ENCODE measurements at regions not wholly inside any gene's neighbourhood (a gene's known extent, or its start where the extent isn't known, plus 50 kb on each side); places are given as distances from the start of the nearest gene placed in this dataset.

DNA sequence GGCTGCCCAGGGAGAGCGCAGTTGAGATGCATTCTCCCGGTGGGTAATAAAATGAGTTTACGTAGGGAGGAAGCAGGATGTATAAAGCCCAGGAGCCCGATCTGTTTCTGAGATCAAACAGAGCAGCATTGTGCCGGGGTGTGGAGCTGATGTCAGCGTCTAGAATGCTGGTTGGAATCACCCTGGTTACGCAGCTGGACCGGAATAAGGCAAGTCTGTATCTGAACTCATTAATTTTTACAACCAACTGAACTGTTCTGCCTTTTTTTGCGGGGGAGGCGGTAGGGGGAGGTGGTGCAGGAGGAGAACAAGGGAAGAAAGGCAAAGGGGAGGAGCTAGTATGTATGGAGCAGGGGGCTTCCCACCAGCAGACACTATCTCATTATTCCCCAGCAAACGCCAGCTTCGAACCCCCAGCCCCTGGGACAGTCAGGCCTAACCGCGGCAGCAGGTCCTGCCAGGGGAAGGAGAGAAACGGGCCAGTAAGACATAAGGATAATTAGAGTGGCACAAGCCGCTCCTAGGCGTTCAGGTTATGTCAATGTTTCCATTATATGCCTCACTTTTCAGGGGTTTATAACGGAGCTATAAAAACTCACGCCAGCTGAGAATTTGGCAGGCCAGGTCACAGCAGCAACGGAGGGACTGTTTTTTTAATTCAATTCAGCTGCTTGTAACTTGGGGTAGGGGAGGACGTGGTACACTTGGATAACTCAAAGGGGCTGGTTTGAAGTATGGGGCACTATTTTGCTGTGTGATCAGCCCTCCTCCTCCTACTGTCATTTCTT is 175.3 kb upstream of the HES1 start:
- DNase-seq (ENCODE audit: low read depth): peak; percentile 64

DNA sequence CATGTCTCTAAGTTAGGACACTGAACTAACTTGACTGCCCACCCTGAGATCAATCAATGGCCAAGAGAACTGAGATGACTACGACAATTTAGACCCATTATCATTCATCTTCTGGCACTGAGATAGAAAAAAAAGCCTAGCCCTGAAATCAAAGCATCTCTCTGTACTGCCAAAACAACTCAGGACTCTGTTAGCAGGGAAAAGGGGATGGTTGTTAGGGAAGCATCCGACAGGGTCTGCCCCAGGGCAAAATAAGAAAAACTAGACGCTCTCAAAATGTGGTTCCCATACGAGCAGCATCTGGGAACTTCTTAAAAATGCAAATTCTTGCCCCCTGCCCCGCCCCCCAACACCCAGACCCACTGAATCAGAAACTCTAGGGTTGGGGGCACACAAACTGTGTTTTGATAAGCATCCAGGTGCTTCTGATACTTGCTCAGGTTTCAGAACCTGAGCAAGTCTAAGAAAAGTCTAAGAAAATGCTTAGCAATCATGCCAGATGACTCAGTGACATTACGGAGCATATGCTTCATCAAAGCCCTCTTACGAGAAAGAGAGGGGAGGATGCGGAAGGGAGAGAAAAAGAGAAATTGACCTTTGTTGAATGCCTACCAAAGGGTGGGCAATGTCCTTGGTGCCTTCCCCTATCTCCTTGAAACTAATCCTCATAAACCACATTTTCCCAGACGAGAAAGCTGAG is 172.8 kb upstream of the HES1 start:
- DNase-seq (ENCODE audit: low read depth): peak; percentile 74

DNA sequence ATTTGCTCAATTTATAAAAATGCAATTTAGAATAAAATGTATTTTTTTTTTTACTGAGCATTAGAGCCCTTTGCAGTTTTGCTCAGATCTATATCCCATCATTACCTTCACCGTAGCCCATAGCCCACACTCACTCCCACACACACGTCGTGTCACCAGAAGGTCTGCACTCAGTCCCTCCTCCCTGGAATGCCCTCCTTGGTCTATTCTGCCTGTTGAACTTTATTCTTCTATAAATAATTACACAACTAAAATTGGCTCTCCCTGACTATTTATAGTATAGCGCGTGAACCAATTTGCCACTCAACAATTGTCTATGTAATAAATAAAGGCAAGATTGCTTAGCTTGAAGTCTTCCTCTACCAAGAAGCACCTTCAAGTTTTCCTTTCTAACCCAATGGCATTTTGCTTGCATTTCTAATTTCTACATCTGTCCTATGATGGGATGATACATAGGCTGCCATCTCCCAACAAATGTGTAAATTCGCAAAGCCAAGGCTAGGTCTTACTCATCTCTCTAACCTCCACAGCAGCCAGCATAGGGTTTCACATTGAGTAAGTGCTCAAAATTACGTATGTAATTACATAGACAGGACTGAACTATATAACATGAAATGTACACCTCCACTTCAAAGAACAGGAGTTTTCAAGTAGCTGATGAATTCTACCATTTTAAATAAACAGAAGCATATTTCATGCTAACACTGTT is 172.0 kb upstream of the HES1 start:
- DNase-seq (ENCODE audit: low read depth): no peak

DNA sequence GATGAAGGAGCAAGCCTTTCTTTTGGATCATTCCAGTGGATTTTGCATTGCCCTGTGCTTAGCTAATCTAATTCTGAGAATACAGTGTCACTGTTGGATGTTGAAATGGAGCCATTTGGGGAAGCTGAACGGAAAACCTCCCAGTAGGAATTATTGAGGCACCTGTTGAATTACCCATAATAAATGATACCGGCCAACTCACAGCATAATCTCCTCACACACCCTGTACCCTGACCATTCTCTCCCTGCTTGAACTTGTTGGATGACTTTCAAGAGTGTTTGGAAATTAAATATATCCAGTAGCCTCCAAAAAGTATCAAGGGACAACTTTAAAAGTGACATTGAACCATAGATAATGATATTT is 171.4 kb upstream of the HES1 start:
- DNase-seq (ENCODE audit: low read depth): no peak

DNA sequence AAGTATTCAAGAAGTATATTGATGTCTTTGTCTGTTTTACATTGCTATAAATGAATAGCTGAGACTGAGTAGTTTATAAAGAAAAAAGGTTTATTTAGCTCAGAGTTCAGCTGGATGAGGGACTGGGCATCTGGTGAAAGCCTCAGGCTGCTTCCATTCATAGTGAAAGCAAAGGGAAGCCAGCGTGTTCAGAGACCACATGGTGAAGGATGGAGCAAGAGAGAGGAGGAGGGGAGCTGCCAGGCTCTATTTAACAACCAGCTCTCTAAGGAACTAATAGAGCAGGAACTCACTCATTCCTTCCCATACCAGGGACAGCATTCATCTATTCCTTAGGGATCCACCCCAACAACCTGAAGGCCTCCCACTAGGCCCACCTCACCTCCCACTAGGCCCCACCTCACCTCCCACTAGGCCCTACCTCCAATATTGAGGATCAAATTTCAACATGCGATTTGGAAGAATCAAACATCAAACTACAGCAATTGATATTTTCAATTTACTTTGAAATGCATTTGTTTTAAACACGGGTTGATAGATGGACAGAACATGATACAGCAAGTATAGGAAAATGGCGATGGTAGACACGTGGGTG is 167.5 kb upstream of the HES1 start:
- DNase-seq (ENCODE audit: low read depth): no peak

DNA sequence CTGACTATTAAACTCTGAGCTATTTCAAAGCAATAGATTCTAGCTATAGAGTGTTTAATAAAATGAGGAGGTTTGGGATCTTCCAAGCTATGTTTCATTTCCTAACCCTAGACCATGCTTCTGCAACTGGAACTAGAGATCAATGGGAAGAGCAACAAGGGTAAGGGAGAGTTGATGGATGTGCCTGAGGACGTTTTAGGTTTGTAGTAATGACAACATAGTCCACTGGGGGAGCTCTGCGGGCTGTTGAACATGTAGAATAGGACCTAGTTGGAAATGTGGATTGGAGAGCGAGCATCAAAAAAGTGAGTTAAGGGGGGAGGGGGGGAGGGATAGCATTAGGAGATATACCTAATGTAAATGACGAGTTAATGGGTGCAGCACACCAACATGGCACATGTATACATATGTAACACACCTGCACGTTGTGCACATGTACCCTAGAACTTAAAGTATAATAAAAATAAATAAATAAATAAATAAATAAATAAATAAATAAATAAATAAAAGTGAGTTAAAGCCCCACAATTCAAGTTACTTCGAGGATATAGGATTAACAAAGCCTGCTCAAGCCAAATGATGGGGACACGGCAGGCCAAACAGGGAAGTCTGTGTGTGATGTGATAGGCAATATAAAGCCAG is 165.7 kb upstream of the HES1 start:
- DNase-seq (ENCODE audit: low read depth): peak; percentile 68

DNA sequence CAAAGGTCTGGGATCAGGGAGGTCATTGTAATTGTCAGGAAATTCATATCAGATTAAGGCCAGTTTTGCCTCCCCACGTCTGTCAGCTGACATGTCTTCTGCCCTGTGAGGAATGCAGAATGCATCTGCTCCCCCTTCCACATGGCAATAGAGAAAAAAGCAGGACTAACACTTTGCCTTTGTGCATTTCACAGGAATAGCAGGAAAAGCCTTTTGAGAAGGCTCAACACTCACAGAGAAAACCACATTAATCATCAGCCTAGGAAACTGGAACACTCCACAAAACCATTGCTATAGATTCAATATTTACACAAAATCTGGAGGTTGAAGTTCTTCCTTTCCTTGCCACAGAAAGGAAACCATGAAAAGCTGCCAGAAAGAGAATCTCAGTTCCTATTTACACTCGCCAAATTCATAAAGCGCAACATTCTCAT is 165.2 kb upstream of the HES1 start:
- DNase-seq (ENCODE audit: low read depth): peak; percentile 61

DNA sequence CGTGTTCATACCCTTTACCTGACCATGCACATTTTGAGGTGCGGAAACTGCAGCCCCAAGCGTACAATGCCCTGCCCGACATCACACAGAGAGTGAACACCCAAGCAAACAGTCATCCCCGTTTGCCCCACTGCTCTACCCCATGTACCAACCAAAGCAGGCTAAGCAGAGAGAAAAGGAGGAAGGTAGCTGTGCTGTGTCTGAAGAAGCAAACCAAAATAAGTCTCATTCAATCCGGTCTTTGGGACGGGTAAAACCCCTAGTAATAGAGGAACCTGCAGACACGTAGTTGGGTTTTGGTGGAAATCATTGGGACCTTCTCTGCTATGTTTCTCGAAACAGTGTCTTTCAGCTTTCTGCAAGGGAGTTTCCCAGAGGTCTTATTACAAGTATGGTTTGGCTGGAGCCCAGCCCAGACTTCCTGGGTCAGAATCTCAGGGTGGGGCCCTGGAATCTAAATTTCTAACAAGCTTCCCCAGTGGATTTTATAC is 164.6 kb upstream of the HES1 start:
- peak; percentile 82 for DNase-seq (ENCODE audit: low read depth)

DNA sequence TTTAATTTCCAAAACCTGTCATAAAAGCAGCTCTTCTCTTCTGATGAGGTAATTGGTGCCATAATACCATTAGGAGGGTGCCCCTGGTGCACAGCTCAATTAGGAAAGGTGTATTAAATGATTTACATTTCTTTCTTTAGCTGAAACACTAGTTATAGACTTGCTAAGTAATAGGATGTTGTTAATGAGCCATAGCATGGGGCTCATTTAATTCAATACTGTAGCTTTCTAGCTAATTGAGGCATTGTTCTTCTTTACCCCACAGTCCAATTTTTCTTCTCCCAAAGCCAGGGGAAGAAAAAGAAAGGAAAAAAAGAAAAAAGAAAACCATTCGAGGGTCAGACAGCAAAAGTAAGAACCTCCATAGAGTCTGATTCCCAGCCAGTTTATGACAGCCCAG is 164.0 kb upstream of the HES1 start:
- DNase-seq (ENCODE audit: low read depth): no peak

DNA sequence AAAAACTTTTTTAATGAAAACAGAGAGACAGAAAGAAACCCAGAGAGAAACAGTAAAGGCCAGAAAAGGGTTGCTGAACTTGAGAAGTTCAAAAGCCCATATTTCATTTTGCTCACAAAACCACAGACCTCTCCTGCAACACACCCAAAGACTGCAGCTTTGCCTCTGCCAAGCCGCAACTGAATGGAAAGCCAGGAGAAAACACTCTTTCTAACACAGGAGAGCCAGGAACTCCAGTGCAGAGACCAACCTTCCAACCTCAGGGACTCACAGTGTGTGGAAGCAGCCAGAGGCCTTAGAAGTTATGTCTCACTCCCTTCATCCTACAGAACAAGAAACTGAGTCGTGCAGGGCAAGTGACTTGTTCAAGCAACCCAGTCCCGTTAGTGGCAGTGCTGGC is 163.1 kb upstream of the HES1 start:
- no peak for DNase-seq (ENCODE audit: low read depth)

DNA sequence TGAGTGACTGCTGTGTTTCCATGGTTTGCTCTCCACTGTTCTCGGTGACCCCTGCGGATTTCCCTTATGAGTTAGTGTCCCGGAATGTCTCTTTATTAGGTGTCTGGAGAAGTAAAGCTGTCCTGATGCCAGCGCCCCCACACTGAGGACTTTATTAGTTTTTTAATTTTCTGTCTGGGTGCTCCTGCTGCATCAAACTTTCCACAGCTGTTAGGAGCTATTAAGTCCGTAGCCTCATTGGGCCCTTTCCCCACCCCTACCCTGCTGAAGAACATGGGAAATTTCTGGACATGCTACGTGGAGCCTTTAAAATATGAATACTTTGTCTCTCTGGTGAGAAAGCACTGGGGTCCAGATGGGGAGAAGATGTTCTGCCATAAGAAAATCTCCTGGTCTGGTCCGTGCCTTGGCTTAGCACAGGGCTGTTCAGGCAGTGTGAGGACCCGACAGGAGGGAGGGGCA is 161.7 kb upstream of the HES1 start:
- peak; percentile 60 for DNase-seq (ENCODE audit: low read depth)

DNA sequence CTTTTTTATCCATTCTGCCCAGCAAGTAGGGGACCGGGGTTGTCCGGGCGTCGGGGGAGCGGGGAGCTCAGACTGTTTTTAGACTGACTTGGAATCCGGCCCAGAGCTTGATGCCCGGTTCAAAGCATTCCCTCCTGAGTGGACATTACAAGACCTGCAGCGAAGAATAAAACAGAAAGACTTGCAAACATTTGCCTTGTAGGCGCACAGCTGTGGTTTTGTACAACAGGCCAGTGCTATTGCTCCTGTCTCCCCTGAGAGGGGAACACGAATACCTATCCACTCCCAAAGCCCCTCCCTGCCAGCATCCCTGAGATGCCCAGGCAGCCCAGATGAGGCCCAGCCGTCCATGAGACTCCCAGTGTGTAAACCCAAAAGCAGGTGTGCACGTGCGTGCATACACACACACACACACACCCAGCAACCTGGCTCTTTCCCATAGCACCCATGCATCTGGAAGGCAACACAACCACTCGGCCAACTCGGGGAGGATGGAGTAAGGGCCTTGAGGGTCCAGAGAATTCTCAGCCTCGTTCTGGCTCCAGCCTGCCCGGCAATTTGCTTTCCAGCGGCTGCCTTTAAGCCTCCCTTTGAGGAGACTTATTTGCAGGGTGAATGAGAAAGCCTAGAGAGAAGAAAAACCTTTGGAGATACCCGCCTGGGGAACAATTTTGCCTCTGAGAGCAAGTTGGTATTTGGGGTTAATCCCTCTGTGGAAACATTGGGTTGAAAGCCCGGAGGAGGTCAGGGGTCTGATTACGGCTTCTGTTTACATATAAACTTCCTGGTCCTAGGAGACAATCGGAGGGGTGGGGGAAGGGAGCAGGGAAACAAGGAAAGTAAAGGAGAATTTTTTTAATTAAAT is 161.0 kb upstream of the HES1 start:
- DNase-seq (ENCODE audit: low read depth): no peak

DNA sequence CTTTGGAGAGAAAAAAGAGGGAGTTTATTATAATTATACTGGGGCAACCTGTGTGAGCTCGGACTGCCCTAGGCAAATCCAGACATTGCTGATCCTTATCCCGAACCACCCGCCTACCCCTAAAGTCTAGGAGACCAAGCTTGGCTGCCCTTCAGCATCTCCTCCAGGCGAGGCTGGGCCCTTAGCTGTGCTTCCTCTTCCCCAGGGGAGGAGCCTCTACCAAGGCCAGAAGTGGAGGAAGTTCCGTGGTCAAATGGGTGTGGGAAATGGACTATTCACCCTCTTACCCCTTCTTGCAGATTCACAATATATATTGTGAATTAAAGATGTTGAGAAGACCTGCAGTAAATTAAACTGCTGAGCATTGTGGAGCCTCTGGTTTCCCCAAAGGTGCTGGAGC is 158.3 kb upstream of the HES1 start:
- no peak for DNase-seq (ENCODE audit: low read depth)

DNA sequence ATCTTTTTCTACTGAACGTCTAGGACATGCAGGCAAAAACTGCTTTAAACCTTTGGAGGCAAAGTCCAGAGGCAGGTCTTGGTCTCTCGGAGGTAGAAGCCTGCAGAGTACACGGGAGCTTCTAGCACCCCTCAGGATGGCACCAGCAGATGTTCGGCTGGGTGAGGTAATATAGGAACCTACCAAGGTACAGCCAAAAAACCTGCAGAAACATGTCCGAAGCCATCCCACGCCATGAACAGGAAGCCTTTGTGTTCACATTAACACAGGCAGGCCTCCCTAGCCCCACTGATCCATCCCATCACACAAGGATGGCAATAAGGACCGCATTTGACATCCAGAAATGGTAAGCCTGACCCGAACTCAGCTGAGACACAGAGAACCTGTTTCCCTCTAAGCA is 157.9 kb upstream of the HES1 start:
- DNase-seq (ENCODE audit: low read depth): no peak

DNA sequence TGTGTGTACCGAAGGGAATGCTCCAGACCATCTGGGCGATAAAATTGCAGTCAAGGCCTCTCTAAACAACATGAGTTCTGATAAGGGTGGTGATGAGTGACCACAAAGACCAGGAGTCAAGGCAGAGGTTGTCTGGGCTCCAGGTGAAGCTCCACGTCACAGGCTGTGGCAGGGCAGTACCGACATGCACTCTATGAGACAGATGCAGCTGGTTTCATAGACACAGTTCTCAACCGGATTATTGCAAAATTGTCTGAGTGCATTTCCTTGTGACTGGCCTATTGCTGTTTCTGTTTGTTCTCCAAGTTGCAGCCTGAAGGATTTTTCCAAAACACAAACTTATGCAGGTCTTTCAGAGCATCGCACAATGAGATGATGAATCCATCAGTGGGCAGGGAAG is 157.5 kb upstream of the HES1 start:
- DNase-seq (ENCODE audit: low read depth): no peak

DNA sequence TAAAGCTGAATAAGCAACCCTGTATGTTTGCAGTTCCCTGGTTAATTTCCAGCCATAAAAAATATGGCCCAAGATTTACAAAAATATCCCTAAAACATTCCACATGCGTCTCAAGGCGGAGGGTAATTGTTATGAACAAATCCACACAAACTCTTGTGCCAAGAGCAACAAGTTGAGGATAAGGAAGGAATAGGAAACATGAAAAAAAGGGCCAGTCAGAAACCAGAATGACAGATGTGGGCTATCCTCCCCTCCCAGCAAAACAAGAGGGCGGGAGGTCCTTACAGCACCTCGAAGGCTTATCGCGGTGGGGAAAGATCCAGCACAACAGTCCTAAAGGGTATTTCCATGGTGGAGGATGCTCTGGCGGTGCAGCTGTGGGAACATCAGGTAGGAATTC is 155.6 kb upstream of the HES1 start:
- DNase-seq (ENCODE audit: low read depth): no peak

DNA sequence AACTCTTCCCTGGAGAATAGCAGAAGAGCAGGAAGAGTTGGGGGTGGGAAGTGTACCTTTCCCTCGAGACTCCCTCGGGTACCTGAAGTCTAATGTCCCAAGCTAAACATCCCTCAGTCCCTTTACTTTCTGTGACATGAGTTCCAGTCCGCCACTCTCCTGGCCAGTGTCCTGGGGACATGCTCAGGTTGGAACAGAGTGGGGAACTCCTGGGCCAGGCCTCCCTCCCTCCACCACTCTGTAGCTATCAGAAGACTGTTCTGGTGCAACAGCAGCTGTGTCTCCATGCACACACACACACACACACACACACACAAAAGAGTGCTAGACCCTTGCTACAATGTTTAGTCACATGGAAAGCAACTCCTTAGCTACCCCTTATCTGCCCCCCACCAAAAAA is 155.0 kb upstream of the HES1 start:
- no peak for DNase-seq (ENCODE audit: low read depth)

DNA sequence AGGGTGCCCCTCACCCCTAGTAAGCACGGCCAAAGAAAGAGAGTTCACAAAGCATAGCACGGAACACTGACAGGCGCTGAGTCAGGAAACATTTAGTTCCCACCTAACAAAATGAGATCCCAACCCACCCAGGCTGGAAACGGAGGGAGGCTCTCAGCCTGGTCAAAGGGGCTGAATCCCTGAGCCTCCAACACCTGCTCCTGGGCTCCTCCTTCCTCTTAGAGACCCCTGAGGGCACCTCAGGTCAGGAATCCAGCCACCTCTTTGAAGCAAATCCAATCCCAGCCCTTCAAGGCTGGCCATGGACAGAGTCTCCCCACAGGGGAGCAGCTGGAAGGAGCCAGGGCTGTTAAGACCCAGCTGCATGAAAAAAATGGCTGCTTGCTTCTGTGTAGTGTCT is 154.4 kb upstream of the HES1 start:
- DNase-seq (ENCODE audit: low read depth): no peak

DNA sequence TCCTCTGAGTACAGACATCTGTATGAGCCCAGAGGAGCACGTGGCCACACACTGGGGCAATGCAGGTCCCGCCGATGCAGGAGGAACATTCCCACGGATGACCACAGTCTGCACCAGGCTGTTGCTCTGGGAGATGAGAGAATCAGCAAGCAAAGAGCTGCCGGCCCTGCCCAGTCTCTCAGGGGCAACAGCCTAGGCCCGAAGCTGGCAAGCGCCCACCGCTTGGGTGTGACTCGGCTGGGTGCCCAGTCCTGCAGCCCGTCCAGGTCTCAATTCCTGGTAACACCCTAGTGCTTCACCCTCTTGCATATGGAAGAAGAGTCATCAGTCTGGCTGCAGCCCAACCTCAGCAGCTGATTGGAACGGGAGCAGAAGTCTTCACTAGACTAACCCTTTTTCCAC is 153.7 kb upstream of the HES1 start:
- peak; percentile 47 for DNase-seq (ENCODE audit: low read depth)

All from RPMI7951 (cell line).